ENCODE measurements at regions not wholly inside any gene's neighbourhood (a gene's known extent, or its start where the extent isn't known, plus 50 kb on each side); places are given as distances from the start of the nearest gene placed in this dataset.

- TF ChIP-seq CTCF (IDR thresholded peaks at IDR 0.05; ENCODE audit: extremely low read depth, missing control alignments): no peak
- no peak for DNase-seq (ENCODE audit: low spot score)
These were observed 259.8 kb downstream of the QDPR start for GRCh38 chr4:17252131-17252530.

- no peak for TF ChIP-seq CTCF (IDR thresholded peaks at IDR 0.05; ENCODE audit: extremely low read depth, missing control alignments)
- DNase-seq (ENCODE audit: low spot score): no peak
These were observed 260.8 kb downstream of the QDPR start for GRCh38 chr4:17251101-17251500.

GRCh38 chr4:17250591-17250990 lies 261.3 kb downstream of the QDPR start:
- no peak for TF ChIP-seq CTCF (IDR thresholded peaks at IDR 0.05; ENCODE audit: extremely low read depth, missing control alignments)
- no peak for DNase-seq (ENCODE audit: low spot score)

- no peak for TF ChIP-seq CTCF (IDR thresholded peaks at IDR 0.05; ENCODE audit: extremely low read depth, missing control alignments)
- no peak for DNase-seq (ENCODE audit: low spot score)
These were observed 265.2 kb downstream of the QDPR start for GRCh38 chr4:17246656-17247055.

- TF ChIP-seq CTCF (IDR thresholded peaks at IDR 0.05; ENCODE audit: extremely low read depth, missing control alignments): no peak
- DNase-seq (ENCODE audit: low spot score): no peak
These were observed 270.1 kb downstream of the QDPR start for GRCh38 chr4:17241835-17242234.

- no peak for DNase-seq (ENCODE audit: low spot score)
- TF ChIP-seq CTCF (IDR thresholded peaks at IDR 0.05; ENCODE audit: extremely low read depth, missing control alignments): no peak
These were observed 273.3 kb downstream of the QDPR start for GRCh38 chr4:17238633-17239032.

- DNase-seq (ENCODE audit: low spot score): no peak
- no peak for TF ChIP-seq CTCF (IDR thresholded peaks at IDR 0.05; ENCODE audit: extremely low read depth, missing control alignments)
These were observed 275.2 kb downstream of the QDPR start for GRCh38 chr4:17236686-17237085.

Measured in GM20000 (cell line).